Fibroblast of villous mesenchyme (primary cell): ENCODE measurements at regions not wholly inside any gene's neighbourhood (a gene's known extent, or its start where the extent isn't known, plus 50 kb on each side); places are given as distances from the start of the nearest gene placed in this dataset.

Experiments used
- DNase-seq: peaks from one replicate; pipeline ENCODE4 v3.0.0-alpha.2; 2010; ENCODE audit warnings: low read depth
- H3K4me3 ChIP-seq: 2 replicates; pipeline ENCODE4 v1.5.1; 2011; ENCODE audit warnings: low read depth, mild to moderate bottlenecking, low read length
- TF ChIP-seq, protein P1 (sequence below): IDR thresholded peaks from 2 replicates; pipeline ENCODE4 v1.5.1; 2012; ENCODE audit warnings: low read depth, mild to moderate bottlenecking, low read length; ENCODE audit not compliant: insufficient read depth

- TF ChIP-seq, protein P1, sequence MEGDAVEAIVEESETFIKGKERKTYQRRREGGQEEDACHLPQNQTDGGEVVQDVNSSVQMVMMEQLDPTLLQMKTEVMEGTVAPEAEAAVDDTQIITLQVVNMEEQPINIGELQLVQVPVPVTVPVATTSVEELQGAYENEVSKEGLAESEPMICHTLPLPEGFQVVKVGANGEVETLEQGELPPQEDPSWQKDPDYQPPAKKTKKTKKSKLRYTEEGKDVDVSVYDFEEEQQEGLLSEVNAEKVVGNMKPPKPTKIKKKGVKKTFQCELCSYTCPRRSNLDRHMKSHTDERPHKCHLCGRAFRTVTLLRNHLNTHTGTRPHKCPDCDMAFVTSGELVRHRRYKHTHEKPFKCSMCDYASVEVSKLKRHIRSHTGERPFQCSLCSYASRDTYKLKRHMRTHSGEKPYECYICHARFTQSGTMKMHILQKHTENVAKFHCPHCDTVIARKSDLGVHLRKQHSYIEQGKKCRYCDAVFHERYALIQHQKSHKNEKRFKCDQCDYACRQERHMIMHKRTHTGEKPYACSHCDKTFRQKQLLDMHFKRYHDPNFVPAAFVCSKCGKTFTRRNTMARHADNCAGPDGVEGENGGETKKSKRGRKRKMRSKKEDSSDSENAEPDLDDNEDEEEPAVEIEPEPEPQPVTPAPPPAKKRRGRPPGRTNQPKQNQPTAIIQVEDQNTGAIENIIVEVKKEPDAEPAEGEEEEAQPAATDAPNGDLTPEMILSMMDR: no peak
- no peak for DNase-seq
Observed at GRCh38 chr6:93562582-93562981, 143.2 kb upstream of the EPHA7 start.

GRCh38 chr6:93555292-93555691 lies 135.9 kb upstream of the EPHA7 start:
- DNase-seq: no peak
- no peak overlapping the region for H3K4me3 ChIP-seq
- TF ChIP-seq, protein P1: no peak

More at GRCh38 chr6:93562582-93562981, 143.2 kb upstream of the EPHA7 start:
- no peak overlapping the region for H3K4me3 ChIP-seq

- no peak for DNase-seq
- TF ChIP-seq, protein P1: no peak
- no peak overlapping the region for H3K4me3 ChIP-seq
Observed at GRCh38 chr6:93554018-93554417, 134.7 kb upstream of the EPHA7 start.

DNA sequence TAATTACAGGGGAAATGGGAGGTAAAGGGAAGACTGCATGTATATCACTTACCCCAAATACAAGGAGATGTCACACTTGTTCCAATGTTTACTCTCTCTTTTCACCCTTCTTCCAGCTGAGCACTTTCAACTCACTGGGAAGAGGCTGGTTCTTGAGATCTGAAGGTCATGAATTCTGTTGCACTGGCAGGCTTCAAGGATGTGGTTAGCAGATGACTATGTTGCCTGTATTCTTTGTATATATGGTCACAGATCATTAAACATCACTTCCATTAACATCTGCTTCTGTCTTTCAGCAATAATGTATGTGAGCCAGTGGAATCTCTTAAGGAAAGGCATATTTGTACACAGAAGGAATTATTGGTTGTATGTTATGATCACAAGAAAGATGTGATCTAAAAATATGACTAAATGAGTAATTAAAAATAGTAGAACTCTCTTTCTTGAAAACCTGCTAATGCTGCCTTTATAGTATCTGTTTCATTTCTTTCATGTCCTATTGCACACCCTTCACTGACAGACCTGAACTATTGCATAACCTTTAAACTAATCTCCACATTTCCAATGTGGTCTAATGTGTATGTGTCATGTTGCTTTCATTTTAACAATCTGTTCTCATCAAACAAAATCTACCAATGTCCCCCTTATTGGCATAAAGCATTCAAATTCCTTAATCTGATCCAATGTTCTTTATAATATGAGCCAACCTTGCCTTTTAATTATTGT lies 131.4 kb upstream of the EPHA7 start:
- no peak for DNase-seq
- no peak overlapping the region for H3K4me3 ChIP-seq
- TF ChIP-seq, protein P1: no peak

- H3K4me3 ChIP-seq: no peak overlapping the region
- no peak for DNase-seq
- TF ChIP-seq, protein P1: no peak
Observed at GRCh38 chr6:93549868-93550267, 130.5 kb upstream of the EPHA7 start.

DNA sequence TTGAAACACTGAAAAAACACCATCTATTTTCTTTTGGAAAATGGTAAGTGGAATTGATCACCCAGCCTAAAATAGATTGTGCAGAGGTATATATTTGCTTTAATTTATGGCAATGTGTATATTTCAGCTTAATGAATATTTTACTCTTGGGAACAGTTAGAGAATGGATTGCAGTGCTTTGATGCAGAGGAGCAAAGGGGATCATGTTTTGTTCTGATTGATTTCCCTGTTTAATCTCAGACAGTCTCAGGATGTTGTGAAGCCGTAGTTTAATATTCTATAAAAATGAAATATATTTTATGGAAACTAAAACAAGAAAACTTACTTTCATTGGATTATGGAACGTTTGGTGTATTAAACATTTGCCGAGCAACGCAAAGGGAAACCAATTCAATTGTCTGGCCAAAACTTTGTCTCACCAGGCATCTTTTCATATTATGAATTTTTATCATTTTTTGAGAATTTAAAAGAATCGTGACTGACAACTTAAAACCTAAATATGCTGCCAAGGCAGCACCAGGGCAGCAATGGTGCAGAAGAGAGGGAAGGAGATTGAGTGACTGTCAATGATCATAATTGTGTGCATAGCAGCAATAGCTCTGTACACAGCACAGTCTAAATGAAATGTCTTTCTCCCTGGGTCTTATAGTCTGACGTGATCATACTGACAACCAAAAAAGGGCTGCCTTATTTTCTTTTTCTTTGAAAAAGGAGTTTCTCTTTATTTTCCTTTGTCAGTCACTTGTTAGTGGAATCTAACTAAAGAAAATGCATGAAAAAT lies 105.5 kb upstream of the EPHA7 start:
- no peak overlapping the region for H3K4me3 ChIP-seq
- DNase-seq: no peak
- TF ChIP-seq, protein P1: no peak
